Ishikawa (cell line): ENCODE measurements at regions not wholly inside any gene's neighbourhood (a gene's known extent, or its start where the extent isn't known, plus 50 kb on each side); places are given as distances from the start of the nearest gene placed in this dataset.

Source experiments
- CEBPB ChIP-seq: IDR thresholded peaks from 2 replicates; pipeline ENCODE4 v1.6.1; 2012
- CREB1 ChIP-seq: IDR thresholded peaks from 2 replicates; pipeline ENCODE4 v1.6.1; 2012; ENCODE audit warnings: low read depth
- EGR1 ChIP-seq: IDR thresholded peaks from 2 replicates; pipeline ENCODE4 v1.6.1; 2012
- EP300 ChIP-seq: IDR thresholded peaks from 2 replicates; pipeline ENCODE4 v1.6.1; 2012; ENCODE audit warnings: borderline replicate concordance
- FOXM1 ChIP-seq: IDR thresholded peaks from 2 replicates; pipeline ENCODE4 v1.6.1; 2012; ENCODE audit warnings: low read depth, borderline replicate concordance
- MAX ChIP-seq: IDR thresholded peaks from 2 replicates; pipeline ENCODE4 v1.6.1; 2012
- NFIC ChIP-seq: IDR thresholded peaks from 2 replicates; pipeline ENCODE4 v1.6.1; 2012
- RAD21 ChIP-seq: IDR thresholded peaks from 2 replicates; pipeline ENCODE4 v1.6.1; 2012; ENCODE audit warnings: low read depth
- REST ChIP-seq: IDR thresholded peaks from 2 replicates; pipeline ENCODE4 v1.6.1; 2012; ENCODE audit warnings: low read depth, mild to moderate bottlenecking
- TAF1 ChIP-seq: IDR thresholded peaks from 2 replicates; pipeline ENCODE4 v1.6.1; 2012; ENCODE audit warnings: low read depth, mild to moderate bottlenecking
- TCF12 ChIP-seq: IDR thresholded peaks from 2 replicates; pipeline ENCODE4 v1.6.1; 2012; ENCODE audit warnings: low read depth
- TEAD4 ChIP-seq: IDR thresholded peaks from 2 replicates; pipeline ENCODE4 v1.6.1; 2012
- USF1 ChIP-seq: IDR thresholded peaks from 2 replicates; pipeline ENCODE4 v1.6.1; 2012
- YY1 ChIP-seq: IDR thresholded peaks from 2 replicates; pipeline ENCODE4 v1.6.1; 2012; ENCODE audit warnings: low read depth
- ZBTB7A ChIP-seq: IDR thresholded peaks from 2 replicates; pipeline ENCODE4 v1.6.1; 2012; ENCODE audit warnings: low read depth

GRCh38 chr7:109462171-109462570 lies 892.5 kb downstream of the DNAJB9 start:
- TF ChIP-seq NFIC (no peak), TEAD4 (no peak), FOXM1 (no peak), MAX (no peak), RAD21 (no peak), USF1 (no peak), EGR1 (no peak), TCF12 (no peak), YY1 (no peak), CEBPB (no peak), REST (no peak), EP300 (no peak), ZBTB7A (no peak), CREB1 (no peak), TAF1 (no peak)

GRCh38 chr7:109473172-109473571 lies 903.5 kb downstream of the DNAJB9 start:
- TF ChIP-seq CEBPB (no peak), NFIC (no peak), TEAD4 (no peak), RAD21 (no peak), CREB1 (no peak), TAF1 (no peak), REST (no peak), TCF12 (no peak), ZBTB7A (no peak), MAX (no peak), EGR1 (no peak), YY1 (no peak), FOXM1 (no peak)

GRCh38 chr7:109476409-109476808 lies 906.7 kb downstream of the DNAJB9 start:
- TF ChIP-seq YY1 (no peak), NFIC (no peak), TCF12 (no peak), TEAD4 (no peak), EGR1 (no peak), CEBPB (no peak), USF1 (no peak), RAD21 (no peak), EP300 (no peak), REST (no peak), FOXM1 (no peak), CREB1 (no peak), TAF1 (no peak), ZBTB7A (no peak), MAX (no peak)

- TF ChIP-seq RAD21 = peak; percentile 28; the same call in 1 of the 2 replicates
- no peak for TF ChIP-seq TAF1
- no peak for TF ChIP-seq YY1
- no peak for TF ChIP-seq TEAD4
- TF ChIP-seq EGR1 = no peak
- no peak for TF ChIP-seq CREB1
These were observed 909.7 kb downstream of the DNAJB9 start for GRCh38 chr7:109479388-109479787.
